Cardiac fibroblast (primary cell): ENCODE measurements at regions not wholly inside any gene's neighbourhood (a gene's known extent, or its start where the extent isn't known, plus 50 kb on each side); places are given as distances from the start of the nearest gene placed in this dataset.

ENCODE experiments used
- DNase-seq, 2 donors: peaks; one replicate each; pipeline versions ENCODE4 v3.0.0 to v3.0.0-alpha.2; 2010; ENCODE audit warnings: low read depth in 2 of 2
- H3K4me3 ChIP-seq, 2 donors: replicated peaks in 1 of 2; 1 replicate in 1 of 2; 2 replicates in 1 of 2; pipeline ENCODE4 v1.5.1; 2011; ENCODE audit warnings: low read depth in 2 of 2, low read length in 2 of 2, mild to moderate bottlenecking in 2 of 2, moderate library complexity in 1 of 2
- TF ChIP-seq, protein P1 (sequence below): IDR thresholded peaks from one replicate; pipeline ENCODE4 v1.5.1; 2011; ENCODE audit warnings: low read depth, mild to moderate bottlenecking, low read length, inconsistent platforms

DNA sequence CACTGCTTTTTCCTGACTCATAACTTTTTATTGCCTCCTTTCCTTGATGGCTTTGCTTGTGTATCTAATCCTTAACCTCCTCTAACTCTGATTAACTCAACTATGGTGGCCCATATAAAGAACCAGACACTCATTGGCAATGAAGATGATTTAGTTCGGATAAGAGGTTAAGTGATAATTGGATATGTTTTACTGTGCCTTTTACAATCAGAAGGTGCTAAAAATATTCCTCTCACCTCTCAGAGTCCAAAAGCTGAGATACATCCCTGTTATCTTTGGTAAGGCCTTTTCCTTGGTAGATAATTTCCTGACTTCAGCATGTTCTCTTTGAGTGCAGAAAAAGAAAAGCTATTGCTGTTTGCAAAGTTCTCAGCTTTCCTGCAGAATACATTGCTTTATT lies 367.7 kb downstream of the SLC16A7 start:
- no peak for DNase-seq
- no peak overlapping the region for H3K4me3 ChIP-seq
- TF ChIP-seq, protein P1, sequence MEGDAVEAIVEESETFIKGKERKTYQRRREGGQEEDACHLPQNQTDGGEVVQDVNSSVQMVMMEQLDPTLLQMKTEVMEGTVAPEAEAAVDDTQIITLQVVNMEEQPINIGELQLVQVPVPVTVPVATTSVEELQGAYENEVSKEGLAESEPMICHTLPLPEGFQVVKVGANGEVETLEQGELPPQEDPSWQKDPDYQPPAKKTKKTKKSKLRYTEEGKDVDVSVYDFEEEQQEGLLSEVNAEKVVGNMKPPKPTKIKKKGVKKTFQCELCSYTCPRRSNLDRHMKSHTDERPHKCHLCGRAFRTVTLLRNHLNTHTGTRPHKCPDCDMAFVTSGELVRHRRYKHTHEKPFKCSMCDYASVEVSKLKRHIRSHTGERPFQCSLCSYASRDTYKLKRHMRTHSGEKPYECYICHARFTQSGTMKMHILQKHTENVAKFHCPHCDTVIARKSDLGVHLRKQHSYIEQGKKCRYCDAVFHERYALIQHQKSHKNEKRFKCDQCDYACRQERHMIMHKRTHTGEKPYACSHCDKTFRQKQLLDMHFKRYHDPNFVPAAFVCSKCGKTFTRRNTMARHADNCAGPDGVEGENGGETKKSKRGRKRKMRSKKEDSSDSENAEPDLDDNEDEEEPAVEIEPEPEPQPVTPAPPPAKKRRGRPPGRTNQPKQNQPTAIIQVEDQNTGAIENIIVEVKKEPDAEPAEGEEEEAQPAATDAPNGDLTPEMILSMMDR: no peak

DNA sequence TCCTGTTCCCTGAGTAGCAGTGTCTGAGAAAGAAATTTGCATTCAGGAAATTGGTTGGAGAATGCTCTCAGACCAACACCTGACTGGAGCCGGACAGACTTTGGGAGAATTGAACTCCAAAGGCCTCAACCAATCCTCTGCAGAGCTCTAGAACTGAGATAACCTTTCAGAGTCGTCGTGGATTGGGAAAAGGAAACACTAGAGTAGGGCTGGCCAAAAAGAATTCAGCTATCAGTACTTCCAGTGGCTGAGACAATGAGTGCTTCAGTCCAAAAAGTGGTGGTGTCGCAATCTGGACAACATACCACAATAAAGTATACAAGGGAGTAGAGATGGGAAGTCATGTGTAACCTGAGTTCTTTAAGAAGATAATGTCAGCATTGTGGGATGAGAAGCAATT lies 377.1 kb downstream of the SLC16A7 start:
- TF ChIP-seq, protein P1: no peak
- no peak overlapping the region for H3K4me3 ChIP-seq
- DNase-seq: peak; percentile 19 to 60

DNA sequence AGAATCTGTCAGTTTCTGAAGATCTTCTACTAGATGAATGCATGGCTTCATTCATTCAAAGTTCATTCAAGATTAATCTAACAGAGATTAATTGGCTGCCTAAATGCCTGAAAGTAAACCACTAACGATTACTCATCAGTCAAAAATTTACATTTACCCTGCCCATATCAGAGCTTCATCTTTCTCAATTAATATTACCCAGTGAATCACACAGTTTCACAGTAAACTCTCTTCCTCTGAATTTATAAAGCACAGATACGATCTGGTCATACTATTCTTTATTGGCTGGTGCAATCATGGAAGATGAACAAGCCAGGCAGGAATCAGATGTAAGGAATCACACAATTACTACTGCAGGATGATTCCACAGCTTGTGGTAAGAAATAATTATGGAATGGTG lies 377.7 kb downstream of the SLC16A7 start:
- TF ChIP-seq, protein P1: no peak
- H3K4me3 ChIP-seq: no peak overlapping the region
- DNase-seq: peak; percentile 8 to 46

DNA sequence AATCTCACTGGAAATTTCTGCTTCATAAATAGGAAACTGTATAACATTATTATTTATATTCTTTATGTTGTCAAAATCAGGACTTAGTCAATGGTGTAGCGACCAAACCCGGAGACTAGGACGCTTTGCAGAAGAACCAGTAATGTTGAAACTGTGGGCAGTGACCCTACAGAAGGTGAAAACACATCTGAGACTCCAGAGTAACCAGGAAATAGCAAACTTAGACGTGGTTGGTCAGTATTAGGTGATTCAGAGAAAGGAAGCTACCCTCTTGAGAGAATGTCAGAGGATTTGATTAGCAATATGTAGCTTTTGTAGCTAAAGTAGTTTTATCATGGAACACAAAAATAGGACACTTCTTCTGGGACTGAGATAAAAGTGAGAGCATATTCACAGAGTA lies 381.9 kb downstream of the SLC16A7 start:
- no peak for DNase-seq
- H3K4me3 ChIP-seq: no peak overlapping the region
- TF ChIP-seq, protein P1: no peak

DNA sequence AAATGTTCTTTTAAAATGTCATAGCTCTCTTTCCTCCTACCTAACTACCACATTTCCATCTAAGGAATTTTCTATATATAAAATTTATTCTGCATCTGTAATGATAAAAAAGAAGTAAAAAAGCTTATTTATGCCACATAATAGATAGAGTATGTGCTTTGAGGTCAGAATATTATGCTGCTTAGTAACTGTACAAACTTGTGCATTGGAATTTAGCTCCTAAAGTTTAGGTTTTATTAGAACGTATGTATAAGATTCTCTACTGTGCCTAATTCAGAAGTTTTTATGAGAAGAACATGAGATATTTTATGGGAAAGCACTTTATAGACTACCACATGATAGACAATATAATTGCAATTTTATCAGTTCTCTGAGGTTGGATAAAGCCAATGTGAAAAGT lies 384.6 kb downstream of the SLC16A7 start:
- DNase-seq: peak in 1 of 2 donors; percentile 22
- no peak overlapping the region for H3K4me3 ChIP-seq
- TF ChIP-seq, protein P1: no peak

DNA sequence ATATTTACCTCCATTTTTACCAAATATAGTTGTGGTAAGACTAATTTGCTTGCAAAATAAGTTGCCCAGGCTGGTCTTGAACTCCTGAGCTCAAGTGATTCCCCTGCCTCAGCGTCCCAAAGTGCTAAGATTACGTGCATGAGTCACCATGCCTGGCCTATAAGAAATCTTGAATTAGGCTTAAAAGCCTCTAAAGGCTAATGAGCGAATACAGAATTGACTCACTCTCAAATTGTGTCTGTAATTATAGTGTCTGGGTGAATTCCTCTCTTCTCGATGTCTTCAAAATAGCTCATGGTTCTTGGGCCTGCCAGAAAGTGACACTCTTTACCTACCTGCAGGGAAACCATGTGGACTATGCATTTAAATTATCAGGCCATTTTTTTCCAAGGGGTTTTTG lies 403.5 kb downstream of the SLC16A7 start:
- DNase-seq: no peak
- no peak overlapping the region for H3K4me3 ChIP-seq
- TF ChIP-seq, protein P1: no peak

DNA sequence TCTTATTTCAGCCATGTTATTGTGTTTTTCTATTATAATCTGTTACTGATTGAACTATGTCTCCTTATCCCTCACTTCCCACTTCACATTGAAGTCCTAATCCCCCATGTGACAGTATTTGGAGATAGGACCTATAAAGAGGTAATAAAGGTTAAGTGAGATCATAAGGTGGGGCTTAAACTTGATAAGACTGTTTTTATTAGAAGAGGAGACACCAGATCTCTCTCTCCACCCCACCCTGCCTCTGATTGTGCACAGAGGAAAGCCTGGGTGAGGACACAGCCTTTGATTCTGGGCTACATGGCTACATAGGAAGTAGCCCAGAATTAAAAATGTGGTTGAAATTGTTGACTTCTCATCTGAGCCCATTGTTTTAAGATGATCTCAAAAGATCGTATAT lies 414.7 kb downstream of the SLC16A7 start:
- TF ChIP-seq, protein P1: no peak
- H3K4me3 ChIP-seq: no peak overlapping the region
- no peak for DNase-seq
